Body of pancreas (tissue), 4 donors: ENCODE measurements at regions not wholly inside any gene's neighbourhood (a gene's known extent, or its start where the extent isn't known, plus 50 kb on each side); places are given as distances from the start of the nearest gene placed in this dataset.

Experiments
- ATAC-seq: fragments of 150-250 bp; one replicate; pipeline ENCODE4 v1.9.1; 2016
- DNase-seq, 4 donors: peaks; one replicate each; pipeline ENCODE4 v3.0.0-alpha.2; 2019
- H3K27ac ChIP-seq, 4 donors: fragments of 200-600 bp; sonication (generic); 1 replicate in 3 of 4; 2 replicates in 1 of 4; pipeline versions ENCODE4 v1.5.1 to v1.6.1; 2016 to 2019; ENCODE audit warnings: mild to moderate bottlenecking in 1 of 4, mixed read lengths in 1 of 4, moderate library complexity in 1 of 4
- H3K27me3 ChIP-seq, 2 donors: fragments of 200-600 bp; sonication (generic); one replicate each; pipeline ENCODE4 v1.6.0; 2016; ENCODE audit warnings: mild to moderate bottlenecking in 1 of 2
- H3K36me3 ChIP-seq, 2 donors: fragments of 200-600 bp; sonication (generic); replicated peaks in 1 of 2; 2 replicates each; pipeline ENCODE4 v1.5.1; 2016; ENCODE audit warnings: low read depth in 2 of 2; ENCODE audit not compliant: insufficient read depth in 1 of 2
- H3K4me1 ChIP-seq: fragments of 200-600 bp; sonication (generic); one replicate; pipeline ENCODE4 v1.6.0; 2016
- H3K4me3 ChIP-seq, 2 donors: fragments of 200-600 bp; sonication (generic); 1 replicate in 1 of 2; 2 replicates in 1 of 2; pipeline ENCODE4 v1.5.1; 2016 to 2019
- H3K9me3 ChIP-seq, 3 donors: fragments of 200-600 bp; sonication (generic); 1 replicate in 2 of 3; 2 replicates in 1 of 3; pipeline ENCODE4 v1.5.1; 2016
- POLR2A ChIP-seq, 3 donors: fragments of 450-650 bp; IDR thresholded peaks; one replicate each; pipeline ENCODE4 v1.6.1; 2016; ENCODE audit warnings: antibody characterized with exemption in 3 of 3, mild to moderate bottlenecking in 2 of 3
- WGBS, 2 donors: methylation state at CpG; one replicate each; pipeline ENCODE4 v1.1.5; 2017; 5-methylcytosine and 5-hydroxymethylcytosine counted together
- intact Hi-C: fragments of 100-400 bp; cut with DNase I; formaldehyde crosslinking; loops from one replicate; pipeline ENCODE4 v1.15.1; 2023
- TF ChIP-seq, protein P1 (sequence below), 7 experiments: fragments of 450-650 bp in 4 of 7; fragments of 200-600 bp in 3 of 7; sonication (generic) in 3 of 7; IDR thresholded peaks; one replicate each; pipeline ENCODE4 v1.5.1; 2016 to 2019; ENCODE audit warnings: antibody characterized with exemption in 7 of 7

DNA sequence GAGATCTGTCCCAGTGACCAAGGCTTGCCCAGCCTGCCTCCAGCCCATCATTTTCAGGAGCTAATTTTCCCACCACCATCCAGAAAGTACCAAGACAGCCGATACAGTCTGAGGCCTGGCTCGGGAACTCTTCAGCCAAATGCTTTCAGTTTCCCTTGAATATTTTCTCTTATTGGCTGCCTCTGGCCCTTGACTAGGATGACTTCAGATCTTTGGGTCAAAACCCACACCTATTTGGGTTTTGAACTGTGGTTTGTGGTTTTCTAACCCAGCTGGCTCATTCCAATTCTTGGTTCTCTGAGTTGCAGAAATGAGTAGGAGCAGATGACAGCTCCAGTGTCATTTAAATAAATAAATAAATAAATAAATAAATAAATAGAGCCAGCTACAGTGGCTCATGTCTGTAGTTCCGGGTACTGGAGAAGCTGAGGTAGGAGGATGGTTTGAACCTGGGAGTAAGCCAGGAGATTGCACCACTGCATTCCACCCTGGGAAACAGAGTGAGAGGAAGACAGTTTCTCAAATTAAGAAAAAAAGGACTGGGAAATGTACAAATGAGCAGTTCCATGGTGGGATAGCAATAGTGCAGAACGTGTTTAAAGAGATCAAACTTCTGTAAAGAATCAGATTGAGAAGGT, 465.0 kb upstream of the SOX11 start:
- no peaks in the 10 kb centered on the region for H3K36me3 ChIP-seq
- DNase-seq, result no peak
- ATAC-seq, result no peak
- intact Hi-C loops, result no loop called here
- no peaks in the 10 kb centered on the region for H3K4me1 ChIP-seq
- H3K9me3 ChIP-seq, result no peaks in the 10 kb centered on the region
- no peak overlapping the region for H3K4me3 ChIP-seq
- H3K27me3 ChIP-seq, result no peaks in the 10 kb centered on the region
- no peak for TF ChIP-seq POLR2A (IDR thresholded peaks at IDR 0.05)
- TF ChIP-seq, protein P1, sequence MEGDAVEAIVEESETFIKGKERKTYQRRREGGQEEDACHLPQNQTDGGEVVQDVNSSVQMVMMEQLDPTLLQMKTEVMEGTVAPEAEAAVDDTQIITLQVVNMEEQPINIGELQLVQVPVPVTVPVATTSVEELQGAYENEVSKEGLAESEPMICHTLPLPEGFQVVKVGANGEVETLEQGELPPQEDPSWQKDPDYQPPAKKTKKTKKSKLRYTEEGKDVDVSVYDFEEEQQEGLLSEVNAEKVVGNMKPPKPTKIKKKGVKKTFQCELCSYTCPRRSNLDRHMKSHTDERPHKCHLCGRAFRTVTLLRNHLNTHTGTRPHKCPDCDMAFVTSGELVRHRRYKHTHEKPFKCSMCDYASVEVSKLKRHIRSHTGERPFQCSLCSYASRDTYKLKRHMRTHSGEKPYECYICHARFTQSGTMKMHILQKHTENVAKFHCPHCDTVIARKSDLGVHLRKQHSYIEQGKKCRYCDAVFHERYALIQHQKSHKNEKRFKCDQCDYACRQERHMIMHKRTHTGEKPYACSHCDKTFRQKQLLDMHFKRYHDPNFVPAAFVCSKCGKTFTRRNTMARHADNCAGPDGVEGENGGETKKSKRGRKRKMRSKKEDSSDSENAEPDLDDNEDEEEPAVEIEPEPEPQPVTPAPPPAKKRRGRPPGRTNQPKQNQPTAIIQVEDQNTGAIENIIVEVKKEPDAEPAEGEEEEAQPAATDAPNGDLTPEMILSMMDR (IDR thresholded peaks at IDR 0.05), result no peak
- no peak overlapping the region for H3K27ac ChIP-seq
- WGBS, 2 donors, result 58 to 64% methylated on average over 4 of the region's 4 CpGs

DNA sequence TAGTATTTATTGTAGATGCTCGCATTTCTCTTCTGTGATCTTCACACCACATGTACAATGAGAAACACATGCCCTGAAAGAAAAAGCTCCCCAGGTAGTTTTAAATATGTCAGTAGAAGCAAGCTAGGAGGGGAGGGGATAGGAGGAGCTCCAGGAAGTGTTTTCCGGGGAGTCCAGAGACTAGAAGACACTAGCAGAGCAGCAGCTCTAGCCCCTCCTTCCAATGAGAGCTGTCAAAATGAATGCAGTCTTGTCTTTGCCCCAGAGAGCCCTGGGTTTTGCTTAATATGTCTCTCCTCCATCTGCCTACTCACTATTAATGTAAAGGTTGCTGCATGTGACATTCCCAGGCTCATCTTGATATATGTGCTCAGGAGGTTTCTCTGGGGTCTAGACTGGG, 462.6 kb upstream of the SOX11 start:
- no peak overlapping the region for H3K27ac ChIP-seq
- no peaks in the 10 kb centered on the region for H3K9me3 ChIP-seq
- no peaks in the 10 kb centered on the region for H3K4me1 ChIP-seq
- TF ChIP-seq, protein P1 (IDR thresholded peaks at IDR 0.05), result no peak
- TF ChIP-seq POLR2A (IDR thresholded peaks at IDR 0.05), result no peak
- no peaks in the 10 kb centered on the region for H3K36me3 ChIP-seq
- no peaks in the 10 kb centered on the region for H3K27me3 ChIP-seq
- DNase-seq (no peak), ATAC-seq (no peak)
- no peak overlapping the region for H3K4me3 ChIP-seq
- 33 to 53% methylated on average over 2 of the region's 2 CpGs for WGBS, 2 donors
- intact Hi-C loops, result no loop called here

DNA sequence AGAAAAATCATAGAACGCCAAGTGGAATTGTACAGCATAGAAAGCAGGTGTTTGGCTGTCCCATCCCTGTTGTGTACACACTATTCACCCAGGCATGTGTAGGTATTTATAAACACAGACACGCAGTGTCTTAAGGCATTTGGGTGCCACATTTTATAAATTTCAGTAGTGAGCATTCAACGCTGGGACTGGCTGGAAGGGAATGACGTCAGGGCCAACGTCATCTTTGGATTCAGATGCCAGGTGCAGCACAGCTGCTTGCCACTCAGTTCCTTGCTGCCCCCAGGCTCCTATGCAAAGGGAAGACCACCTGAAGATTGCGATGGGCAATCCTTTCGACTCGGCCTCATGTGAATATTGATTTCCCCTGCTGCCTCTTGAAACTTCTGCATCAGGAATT, 461.7 kb upstream of the SOX11 start:
- no peaks in the 10 kb centered on the region for H3K36me3 ChIP-seq
- H3K27me3 ChIP-seq, result no peaks in the 10 kb centered on the region
- no peak overlapping the region for H3K4me3 ChIP-seq
- H3K9me3 ChIP-seq, result no peaks in the 10 kb centered on the region
- intact Hi-C loops, result no loop called here
- DNase-seq, result no peak
- H3K27ac ChIP-seq, result no peak overlapping the region
- 42 to 54% methylated on average over 8 of the region's 8 CpGs for WGBS, 2 donors
- H3K4me1 ChIP-seq, result no peaks in the 10 kb centered on the region
- TF ChIP-seq POLR2A (IDR thresholded peaks at IDR 0.05), result no peak
- TF ChIP-seq, protein P1 (IDR thresholded peaks at IDR 0.05), result no peak
- ATAC-seq, result no peak

GRCh38 chr2:5230855-5231254, 461.3 kb upstream of the SOX11 start:
- WGBS, 2 donors, result 44 to 49% methylated on average over 3 of the region's 3 CpGs
- Histone ChIP-seq H3K9me3 (no peaks in the 10 kb centered on the region), H3K27ac (no peak overlapping the region), H3K4me1 (no peaks in the 10 kb centered on the region), H3K36me3 (no peaks in the 10 kb centered on the region), H3K27me3 (no peaks in the 10 kb centered on the region), H3K4me3 (no peak overlapping the region)
- intact Hi-C loops, result no loop called here
- DNase-seq, result no peak
- TF ChIP-seq, protein P1 (IDR thresholded peaks at IDR 0.05), result no peak
- no peak for TF ChIP-seq POLR2A (IDR thresholded peaks at IDR 0.05)
- no peak for ATAC-seq

- H3K27ac ChIP-seq, result no peak overlapping the region
- 64 to 66% methylated on average over 2 of the region's 2 CpGs for WGBS, 2 donors
- TF ChIP-seq, protein P1 (IDR thresholded peaks at IDR 0.05), result no peak
- TF ChIP-seq POLR2A (IDR thresholded peaks at IDR 0.05), result no peak
- H3K36me3 ChIP-seq, result no peaks in the 10 kb centered on the region
- no peak overlapping the region for H3K4me3 ChIP-seq
- no peaks in the 10 kb centered on the region for H3K4me1 ChIP-seq
- no peaks in the 10 kb centered on the region for H3K27me3 ChIP-seq
- H3K9me3 ChIP-seq, result no peaks in the 10 kb centered on the region
- no peak for DNase-seq
- no peak for ATAC-seq
- intact Hi-C loops, result no loop called here
These were observed 460.9 kb upstream of the SOX11 start for GRCh38 chr2:5231287-5231686.
